IMR-90 (cell line): ENCODE measurements at regions not wholly inside any gene's neighbourhood (a gene's known extent, or its start where the extent isn't known, plus 50 kb on each side); places are given as distances from the start of the nearest gene placed in this dataset.

Experiments used
- ATAC-seq: fragments of 200-7000 bp; cut with Tn5 transposase; 2 replicates; pipeline ENCODE4 v1.9.1; 2020; ENCODE audit warnings: low read depth, mild to moderate bottlenecking, moderate library complexity
- BruUV-seq: library from RNA; stranded (reverse); fragments of 400-500 nt; replicated peaks from 2 replicates; lab custom pipeline; 2021; lab: Mats Ljungman, UMichigan
- CTCF ChIA-PET: fragments of 300-600 bp; formaldehyde crosslinking; extraction: SDS; loops from one replicate; lab custom pipeline; 2021; ENCODE audit warnings: antibody characterized with exemption; lab: Yijun Ruan, JAX
- POLR2A ChIA-PET: fragments of 300-600 bp; sonication (Branson Sonifier 250); formaldehyde crosslinking; loops from one replicate; lab custom pipeline; 2022; ENCODE audit warnings: antibody characterized with exemption; ENCODE audit not compliant: unreplicated experiment; lab: Charles Lee
- DNase-seq: peaks from one replicate; pipeline ENCODE4 v3.0.0; 2013
- H2AFZ ChIP-seq: replicated peaks from 2 replicates; pipeline ENCODE3; 2013; ENCODE audit warnings: low read length, mild to moderate bottlenecking; ENCODE audit not compliant: poor library complexity
- H2AK5ac ChIP-seq: 2 replicates; pipeline ENCODE4 v1.6.1; 2013; ENCODE audit warnings: low read depth, low read length, inconsistent platforms
- H2AK9ac ChIP-seq: replicated peaks from 2 replicates; pipeline ENCODE3; 2013; ENCODE audit warnings: mild to moderate bottlenecking, low read depth, low read length, moderate library complexity; ENCODE audit not compliant: poor library complexity
- H2BK120ac ChIP-seq: 2 replicates; pipeline ENCODE4 v1.6.1; 2013; ENCODE audit warnings: low read depth, low read length, inconsistent platforms
- H2BK15ac ChIP-seq: 3 replicates; pipeline ENCODE4 v1.6.1; 2013; ENCODE audit warnings: low read depth, low read length, inconsistent platforms
- H2BK20ac ChIP-seq: 2 replicates; pipeline ENCODE4 v1.6.1; 2013; ENCODE audit warnings: low read depth, mild to moderate bottlenecking, inconsistent platforms, low read length, moderate library complexity
- H2BK5ac ChIP-seq: 2 replicates; pipeline ENCODE4 v1.6.1; 2013; ENCODE audit warnings: mild to moderate bottlenecking, low read depth, low read length, inconsistent platforms; ENCODE audit not compliant: poor library complexity, severe bottlenecking
- H3K14ac ChIP-seq: replicated peaks from 2 replicates; pipeline ENCODE4 v1.6.1; 2013; ENCODE audit warnings: low read depth, low read length, inconsistent platforms
- H3K18ac ChIP-seq: 2 replicates; pipeline ENCODE4 v1.6.1; 2013; ENCODE audit warnings: low read depth, low read length, control low read depth
- H3K23ac ChIP-seq: 2 replicates; pipeline ENCODE4 v1.6.1; 2013; ENCODE audit warnings: low read depth, low read length, inconsistent platforms
- H3K27ac ChIP-seq: 2 replicates; pipeline ENCODE4 v1.5.1; 2013; ENCODE audit warnings: mild to moderate bottlenecking, control low read depth, low read length; ENCODE audit not compliant: insufficient read depth
- H3K27me3 ChIP-seq: 2 replicates; pipeline ENCODE4 v1.6.1; 2013; ENCODE audit warnings: low read length; ENCODE audit not compliant: control insufficient read depth, insufficient read depth
- H3K36me3 ChIP-seq: 2 replicates; pipeline ENCODE4 v1.6.1; 2013; ENCODE audit warnings: low read length, mixed read lengths; ENCODE audit not compliant: control insufficient read depth, insufficient read depth
- H3K4ac ChIP-seq: 2 replicates; pipeline ENCODE4 v1.6.1; 2013; ENCODE audit warnings: low read depth, low read length, inconsistent platforms
- H3K4me1 ChIP-seq: 2 replicates; pipeline ENCODE4 v1.6.1; 2013; ENCODE audit warnings: low read length, mixed read lengths; ENCODE audit not compliant: control insufficient read depth, insufficient read depth
- H3K4me2 ChIP-seq: 2 replicates; pipeline ENCODE4 v1.6.1; 2013; ENCODE audit warnings: low read depth, mild to moderate bottlenecking, control low read depth, low read length, moderate library complexity
- H3K4me3 ChIP-seq: 2 replicates; pipeline ENCODE4 v1.5.1; 2013; ENCODE audit warnings: low read depth, mild to moderate bottlenecking, control low read depth, low read length, moderate library complexity; ENCODE audit not compliant: insufficient read depth
- H3K56ac ChIP-seq: 2 replicates; pipeline ENCODE4 v1.6.1; 2013; ENCODE audit warnings: low read length, inconsistent platforms; ENCODE audit not compliant: insufficient read depth; ENCODE audit errors: extremely low read depth
- H3K79me1 ChIP-seq, 2 experiments: 2 replicates each; pipeline ENCODE4 v1.6.1; 2013; ENCODE audit warnings: low read length in 2 of 2, inconsistent platforms in 1 of 2, low read depth in 1 of 2
- H3K9ac ChIP-seq: 2 replicates; pipeline ENCODE4 v1.6.1; 2013; ENCODE audit warnings: low read depth, low read length, control low read depth
- H3K9me1 ChIP-seq: 2 replicates; pipeline ENCODE4 v1.6.1; 2013; ENCODE audit warnings: low read length, inconsistent platforms; ENCODE audit not compliant: insufficient read depth
- H3K9me3 ChIP-seq: 2 replicates; pipeline ENCODE4 v1.6.1; 2013; ENCODE audit warnings: low read length; ENCODE audit not compliant: control insufficient read depth, insufficient read depth
- H4K20me1 ChIP-seq: 2 replicates; pipeline ENCODE4 v1.6.1; 2013; ENCODE audit warnings: low read length, inconsistent platforms; ENCODE audit not compliant: insufficient read depth
- H4K5ac ChIP-seq: 2 replicates; pipeline ENCODE4 v1.6.1; 2013; ENCODE audit warnings: mild to moderate bottlenecking, low read depth, low read length, control low read depth
- H4K8ac ChIP-seq, 2 experiments: 2 replicates each; pipeline ENCODE4 v1.6.1; 2013; ENCODE audit warnings: low read depth in 2 of 2, low read length in 2 of 2, control low read depth in 1 of 2, inconsistent platforms in 1 of 2
- H4K91ac ChIP-seq: 2 replicates; pipeline ENCODE4 v1.6.1; 2013; ENCODE audit warnings: low read depth, low read length, inconsistent platforms; ENCODE audit not compliant: insufficient read depth
- MAFK ChIP-seq: IDR thresholded peaks from 2 replicates; pipeline ENCODE4 v1.6.1; 2012; ENCODE audit warnings: low read depth, low read length, improper control_type of control experiment
- RAD21 ChIP-seq: IDR thresholded peaks from 2 replicates; pipeline ENCODE4 v1.6.1; 2012; ENCODE audit warnings: low read length, improper control_type of control experiment
- SMC3 ChIP-seq: fragments of 150-350 bp; IDR thresholded peaks from 2 replicates; pipeline ENCODE4 v1.6.1; 2016; ENCODE audit warnings: low read depth, mild to moderate bottlenecking, antibody characterized with exemption, low read length, moderate library complexity
- WGBS, 2 experiments: methylation state at CpG; one replicate each; pipeline versions ENCODE4 v1.1.5 to v1.1.7; 2013; ENCODE audit warnings: missing lambda C conversion rate in 2 of 2; ENCODE audit not compliant: insufficient read length in 1 of 2; ENCODE audit errors: extremely low coverage in 2 of 2; 5-methylcytosine and 5-hydroxymethylcytosine counted together
- dilution Hi-C: fragments of 300-500 bp; cut with HindIII; formaldehyde crosslinking; loops from one replicate; pipeline ENCODE4 v1.14.3; 2018; ENCODE audit warnings: low sequenced_read_pairs; ENCODE audit not compliant: unreplicated experiment
- in situ Hi-C: fragments of 300-500 bp; cut with MboI; formaldehyde crosslinking; loops from 3 replicates; pipeline ENCODE4 v1.14.3; 2019; ENCODE audit warnings: low sequenced_read_pairs, inconsistent platforms, mixed read lengths
- intact Hi-C: fragments of 100-400 bp; cut with micrococcal nuclease; formaldehyde crosslinking; loops from 2 replicates; pipeline ENCODE4 v1.10.0; 2022
- TF ChIP-seq, protein P1 (sequence below): conservative IDR thresholded peaks from 2 replicates; pipeline ENCODE4 v1.5.1; 2012; ENCODE audit warnings: mild to moderate bottlenecking, low read depth, low read length, improper control_type of control experiment

DNA sequence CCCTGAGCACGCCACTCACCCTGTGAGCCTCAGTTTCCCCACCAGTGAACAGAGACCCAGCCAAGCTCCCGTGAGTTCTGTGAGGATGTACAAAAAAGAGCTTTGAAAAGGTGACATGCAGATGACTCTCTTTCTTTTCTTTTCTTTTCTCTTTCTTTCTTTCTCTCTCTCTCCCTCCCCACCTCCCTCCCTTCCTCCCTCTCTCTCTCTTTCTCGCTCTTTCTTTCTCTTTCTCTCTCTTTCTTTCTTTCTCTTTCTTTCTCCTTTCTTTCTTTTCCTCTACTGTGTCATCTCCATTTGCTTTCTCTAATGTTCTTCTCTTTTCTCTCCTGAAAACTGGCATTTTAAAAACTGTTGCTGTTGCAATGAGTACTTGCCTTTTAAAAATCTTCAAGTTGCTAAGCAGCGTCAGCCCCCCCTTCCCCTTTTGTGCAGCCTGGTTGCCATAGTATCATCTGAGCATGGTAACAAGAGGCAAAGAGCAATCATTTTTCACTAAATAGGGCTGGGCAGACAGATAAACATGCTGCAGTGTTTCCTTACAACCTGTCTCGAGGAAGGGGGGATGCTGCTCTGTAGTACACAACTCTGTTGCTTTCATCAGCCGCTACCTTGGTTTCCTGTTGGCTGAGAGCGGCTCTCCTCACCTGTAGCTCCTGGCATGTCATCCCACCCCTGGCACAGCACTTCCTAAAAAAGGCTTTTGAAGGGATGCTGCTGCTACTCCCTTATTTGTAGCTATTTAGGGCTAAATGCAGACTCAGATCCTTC is 108.7 kb upstream of the MBNL2 start:
- Histone ChIP-seq H3K79me1 (peaks cover 0 to 7% of the 10 kb centered on the region in 2 experiments; a peak in 2 of 4 replicates), H3K27ac (no peak overlapping the region), H3K14ac (0 out of 2 replicates have a peak overlapping the region, but pooled peaks have one; percentile 31), H3K4me3 (no peak overlapping the region), H4K5ac (peak overlapping the region; percentile 24; the same call in 1 of the 2 replicates), H4K8ac (peak overlapping the region in 1 of 2 experiments; percentile 38; a peak in 1 of 4 replicates), H3K23ac (no peak overlapping the region; the same call in 1 of the 2 replicates), H2AK5ac (peak overlapping the region; percentile 54; the same call in 1 of the 2 replicates), H3K9me1 (peaks cover 26% of the 10 kb centered on the region), H4K91ac (peak overlapping the region; percentile 74), H3K56ac (no peak overlapping the region), H3K9ac (no peak overlapping the region), H2BK120ac (peak overlapping the region; percentile 84), H3K9me3 (no peaks in the 10 kb centered on the region), H3K27me3 (no peaks in the 10 kb centered on the region), H4K20me1 (no peaks in the 10 kb centered on the region), H2BK15ac (peak overlapping the region; percentile 8; the same call in 1 of the 3 replicates), H2BK5ac (no peak overlapping the region), H3K36me3 (no peaks in the 10 kb centered on the region), H3K4me2 (no peak overlapping the region), H3K4ac (peak overlapping the region; percentile 73), H3K18ac (peak overlapping the region; percentile 45; the same call in 1 of the 2 replicates), H2BK20ac (peak overlapping the region; percentile 64), H2AK9ac (no peak overlapping the region), H3K4me1 (peaks cover 34% of the 10 kb centered on the region), H2AFZ (no peak overlapping the region)
- CTCF ChIA-PET, result interaction anchor here (1.3 kb wide), 1 partner anchor 99 kb away, joined by 5 read pairs; no protein-coding TSS in a partner anchor
- intact Hi-C loops, result loop anchor here (10.0 kb wide), 1 partner anchor 461 kb away; no protein-coding TSS in a partner anchor
- no peak for ATAC-seq
- TF ChIP-seq, protein P1, sequence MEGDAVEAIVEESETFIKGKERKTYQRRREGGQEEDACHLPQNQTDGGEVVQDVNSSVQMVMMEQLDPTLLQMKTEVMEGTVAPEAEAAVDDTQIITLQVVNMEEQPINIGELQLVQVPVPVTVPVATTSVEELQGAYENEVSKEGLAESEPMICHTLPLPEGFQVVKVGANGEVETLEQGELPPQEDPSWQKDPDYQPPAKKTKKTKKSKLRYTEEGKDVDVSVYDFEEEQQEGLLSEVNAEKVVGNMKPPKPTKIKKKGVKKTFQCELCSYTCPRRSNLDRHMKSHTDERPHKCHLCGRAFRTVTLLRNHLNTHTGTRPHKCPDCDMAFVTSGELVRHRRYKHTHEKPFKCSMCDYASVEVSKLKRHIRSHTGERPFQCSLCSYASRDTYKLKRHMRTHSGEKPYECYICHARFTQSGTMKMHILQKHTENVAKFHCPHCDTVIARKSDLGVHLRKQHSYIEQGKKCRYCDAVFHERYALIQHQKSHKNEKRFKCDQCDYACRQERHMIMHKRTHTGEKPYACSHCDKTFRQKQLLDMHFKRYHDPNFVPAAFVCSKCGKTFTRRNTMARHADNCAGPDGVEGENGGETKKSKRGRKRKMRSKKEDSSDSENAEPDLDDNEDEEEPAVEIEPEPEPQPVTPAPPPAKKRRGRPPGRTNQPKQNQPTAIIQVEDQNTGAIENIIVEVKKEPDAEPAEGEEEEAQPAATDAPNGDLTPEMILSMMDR, result no peak
- TF ChIP-seq MAFK, result no peak
- no peak for TF ChIP-seq SMC3
- TF ChIP-seq RAD21, result no peak
- no TSS peak for BruUV-seq
- dilution Hi-C loops, result no loop called here
- no CpG with 5 or more reads among the region's 7 CpGs for WGBS, 2 experiments
- in situ Hi-C loops, result loop anchor here (10.0 kb wide), 1 partner anchor 241 kb away; no protein-coding TSS in a partner anchor
- no peak for DNase-seq
- POLR2A ChIA-PET, result no interaction called here
